HL-60 (cell line): ENCODE measurements at regions not wholly inside any gene's neighbourhood (a gene's known extent, or its start where the extent isn't known, plus 50 kb on each side); places are given as distances from the start of the nearest gene placed in this dataset.

ENCODE experiments used
- CTCF ChIP-seq: IDR thresholded peaks from one replicate; pipeline ENCODE4 v1.5.1; 2011; ENCODE audit warnings: low read length, control low read depth, inconsistent platforms; ENCODE audit not compliant: insufficient read depth
- POLR2AphosphoS5 ChIP-seq: IDR thresholded peaks from 2 replicates; pipeline ENCODE4 v1.6.1; 2012; ENCODE audit warnings: low read depth
- TF ChIP-seq, protein P1 (sequence below): IDR thresholded peaks from 2 replicates; pipeline ENCODE4 v1.6.1; 2012; ENCODE audit warnings: low read depth; ENCODE audit not compliant: insufficient replicate concordance

DNA sequence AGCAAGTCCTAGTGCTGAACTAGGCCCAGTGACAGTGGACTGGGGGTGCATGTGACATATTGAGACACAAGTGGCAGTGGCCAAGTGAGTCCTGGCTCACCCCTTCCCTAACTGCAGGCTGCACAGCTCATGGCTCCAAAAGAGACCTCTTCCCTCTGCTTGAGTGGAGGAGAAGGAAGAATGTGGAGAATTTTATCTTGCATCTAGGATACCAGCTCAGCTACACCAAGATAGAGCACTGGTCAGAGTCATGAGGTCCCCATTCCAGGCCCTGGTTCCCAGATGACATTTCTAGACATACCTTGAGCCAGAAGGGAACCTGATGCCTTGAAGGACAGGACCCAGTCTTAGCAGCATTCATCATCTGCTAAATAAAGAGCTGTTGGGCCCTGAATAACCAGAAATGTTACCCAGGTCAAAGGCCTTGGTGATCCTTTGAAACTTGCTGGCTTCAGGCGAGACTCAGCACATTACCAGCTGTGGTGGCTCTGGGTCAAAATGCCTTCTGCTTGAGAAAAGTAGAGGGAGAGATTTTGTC, 114.5 kb downstream of the CDC14C start:
- TF ChIP-seq CTCF, result no peak
- TF ChIP-seq, protein P1, sequence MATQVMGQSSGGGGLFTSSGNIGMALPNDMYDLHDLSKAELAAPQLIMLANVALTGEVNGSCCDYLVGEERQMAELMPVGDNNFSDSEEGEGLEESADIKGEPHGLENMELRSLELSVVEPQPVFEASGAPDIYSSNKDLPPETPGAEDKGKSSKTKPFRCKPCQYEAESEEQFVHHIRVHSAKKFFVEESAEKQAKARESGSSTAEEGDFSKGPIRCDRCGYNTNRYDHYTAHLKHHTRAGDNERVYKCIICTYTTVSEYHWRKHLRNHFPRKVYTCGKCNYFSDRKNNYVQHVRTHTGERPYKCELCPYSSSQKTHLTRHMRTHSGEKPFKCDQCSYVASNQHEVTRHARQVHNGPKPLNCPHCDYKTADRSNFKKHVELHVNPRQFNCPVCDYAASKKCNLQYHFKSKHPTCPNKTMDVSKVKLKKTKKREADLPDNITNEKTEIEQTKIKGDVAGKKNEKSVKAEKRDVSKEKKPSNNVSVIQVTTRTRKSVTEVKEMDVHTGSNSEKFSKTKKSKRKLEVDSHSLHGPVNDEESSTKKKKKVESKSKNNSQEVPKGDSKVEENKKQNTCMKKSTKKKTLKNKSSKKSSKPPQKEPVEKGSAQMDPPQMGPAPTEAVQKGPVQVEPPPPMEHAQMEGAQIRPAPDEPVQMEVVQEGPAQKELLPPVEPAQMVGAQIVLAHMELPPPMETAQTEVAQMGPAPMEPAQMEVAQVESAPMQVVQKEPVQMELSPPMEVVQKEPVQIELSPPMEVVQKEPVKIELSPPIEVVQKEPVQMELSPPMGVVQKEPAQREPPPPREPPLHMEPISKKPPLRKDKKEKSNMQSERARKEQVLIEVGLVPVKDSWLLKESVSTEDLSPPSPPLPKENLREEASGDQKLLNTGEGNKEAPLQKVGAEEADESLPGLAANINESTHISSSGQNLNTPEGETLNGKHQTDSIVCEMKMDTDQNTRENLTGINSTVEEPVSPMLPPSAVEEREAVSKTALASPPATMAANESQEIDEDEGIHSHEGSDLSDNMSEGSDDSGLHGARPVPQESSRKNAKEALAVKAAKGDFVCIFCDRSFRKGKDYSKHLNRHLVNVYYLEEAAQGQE, result no peak
- no peak for TF ChIP-seq POLR2AphosphoS5
